GM18909 (cell line): ENCODE measurements at regions not wholly inside any gene's neighbourhood (a gene's known extent, or its start where the extent isn't known, plus 50 kb on each side); places are given as distances from the start of the nearest gene placed in this dataset.

Source experiments
- ATAC-seq: cut with Tn5 transposase; IDR thresholded peaks from one replicate; pipeline ENCODE4 v1.9.1; 2021; ENCODE audit warnings: mild to moderate bottlenecking; ENCODE audit not compliant: unreplicated experiment, poor library complexity

DNA sequence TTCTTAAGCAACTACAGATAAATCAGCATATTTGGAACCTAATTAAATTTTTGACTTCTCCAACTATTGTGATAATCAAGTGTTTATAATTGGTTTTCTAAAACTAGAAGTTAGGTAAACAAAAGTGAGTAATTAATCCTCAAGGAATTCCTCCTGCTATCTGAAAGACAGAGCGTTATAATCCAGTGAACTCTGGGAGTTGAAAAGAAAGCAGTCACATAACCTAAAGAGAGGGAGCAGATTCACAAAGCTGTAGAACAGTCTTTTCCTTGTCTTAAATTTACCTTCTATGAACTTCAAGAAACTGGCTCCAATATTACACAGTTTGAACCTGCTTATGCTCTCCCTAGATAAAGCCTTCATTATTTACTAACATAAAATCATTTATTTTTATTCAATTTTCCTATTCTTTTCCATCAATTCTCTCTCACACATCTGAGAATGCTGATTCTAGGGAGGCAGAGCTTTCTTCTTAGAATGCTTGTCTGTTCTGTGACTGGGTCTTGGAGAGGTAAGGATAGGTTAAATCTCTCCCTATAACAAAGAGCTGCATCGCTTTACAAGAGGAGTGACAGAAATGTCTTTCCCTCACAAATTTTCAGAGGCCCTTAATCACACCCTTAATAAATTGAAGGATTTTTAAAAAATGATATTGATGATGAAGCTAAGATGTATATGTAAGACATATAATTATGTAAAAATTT, 132.8 kb downstream of the TUSC7 start:
- ATAC-seq = no peak

DNA sequence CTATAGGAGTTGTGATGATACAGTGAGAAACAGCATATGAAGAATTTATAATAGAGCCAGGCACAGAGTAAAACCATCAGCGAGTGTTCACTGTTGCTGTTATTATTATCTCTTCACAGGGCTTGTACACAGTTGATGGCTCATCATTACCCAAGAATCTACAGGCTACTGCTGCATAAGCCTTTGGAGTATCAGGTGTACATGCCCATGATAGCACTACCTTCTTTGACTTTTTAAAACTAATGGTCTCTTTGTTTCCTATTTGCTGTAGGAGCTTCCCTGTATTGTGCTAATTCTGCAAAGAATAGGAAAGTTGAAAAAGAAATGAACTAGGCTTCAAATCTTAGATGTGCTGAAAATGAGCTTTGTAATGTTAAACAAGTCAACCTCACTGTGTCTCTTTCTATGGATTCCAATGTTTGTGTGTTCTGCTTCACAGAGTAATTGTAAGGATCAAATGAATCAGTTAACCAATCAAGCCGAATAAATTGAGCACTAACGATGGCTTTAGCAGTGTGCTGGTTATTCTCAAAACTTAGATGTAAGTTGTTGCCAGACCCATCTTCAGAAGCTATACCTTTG, 138.8 kb downstream of the TUSC7 start:
- no peak for ATAC-seq

DNA sequence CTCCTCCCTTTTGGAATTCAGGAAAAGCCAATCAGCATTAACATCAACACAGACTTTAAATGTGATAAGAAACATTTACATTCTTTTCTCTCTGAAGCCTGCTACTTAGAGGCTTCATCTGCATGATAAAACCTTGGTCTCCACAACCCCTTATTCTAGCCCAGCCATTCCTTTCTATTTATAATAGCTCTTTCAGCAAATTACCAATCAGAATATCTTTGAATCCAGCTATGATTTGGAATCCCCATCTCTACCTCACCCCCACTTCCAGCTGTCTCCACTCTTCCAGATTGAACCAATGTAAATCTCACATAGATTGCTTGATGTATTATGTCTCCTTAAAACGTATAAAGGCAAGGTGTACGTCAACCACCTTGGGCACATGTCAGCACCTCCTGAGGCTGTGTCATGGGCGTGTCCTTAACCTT, 139.7 kb downstream of the TUSC7 start:
- no peak for ATAC-seq

DNA sequence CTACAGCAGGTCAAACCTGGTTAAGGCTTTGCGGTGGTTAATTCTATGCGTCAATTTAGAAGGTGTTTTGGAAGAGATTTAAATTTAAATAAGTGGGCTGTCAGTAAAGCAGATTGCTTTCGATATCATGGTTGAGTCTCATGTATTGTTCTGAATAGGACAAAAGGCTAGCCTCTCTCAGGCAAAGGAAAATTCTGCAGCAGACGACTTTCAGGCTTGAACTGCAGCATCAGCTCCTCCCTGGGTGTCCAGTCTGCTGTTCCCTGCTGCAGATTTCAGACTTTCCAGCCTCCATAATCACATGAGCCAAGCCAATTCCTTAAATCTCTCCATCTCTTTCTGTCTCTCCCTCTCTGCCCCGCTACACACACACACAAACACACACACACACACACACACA, 143.2 kb downstream of the TUSC7 start:
- ATAC-seq = no peak

DNA sequence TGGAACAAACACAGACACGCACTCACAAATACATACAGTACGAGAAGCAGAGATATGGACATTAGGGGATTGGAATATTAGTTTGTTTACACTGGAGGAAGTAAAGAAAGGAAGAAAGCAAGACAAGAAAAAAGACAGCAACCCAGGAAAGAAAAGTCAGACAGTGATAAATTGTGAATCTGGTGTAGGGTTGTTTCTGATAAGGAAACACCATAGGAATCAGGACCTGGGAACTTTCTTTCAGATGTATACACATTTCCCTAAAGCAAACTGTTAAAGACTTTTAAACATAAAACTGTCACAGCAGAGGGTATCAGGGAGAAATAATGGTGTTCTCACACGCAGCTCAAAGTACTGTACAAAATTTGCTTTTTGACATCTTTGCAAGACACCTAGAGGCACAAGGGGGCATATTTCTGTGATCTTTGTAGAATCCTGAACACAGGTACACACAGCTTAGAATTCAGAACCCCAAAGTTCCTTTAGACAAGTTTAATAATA, 153.7 kb downstream of the TUSC7 start:
- ATAC-seq = no peak

DNA sequence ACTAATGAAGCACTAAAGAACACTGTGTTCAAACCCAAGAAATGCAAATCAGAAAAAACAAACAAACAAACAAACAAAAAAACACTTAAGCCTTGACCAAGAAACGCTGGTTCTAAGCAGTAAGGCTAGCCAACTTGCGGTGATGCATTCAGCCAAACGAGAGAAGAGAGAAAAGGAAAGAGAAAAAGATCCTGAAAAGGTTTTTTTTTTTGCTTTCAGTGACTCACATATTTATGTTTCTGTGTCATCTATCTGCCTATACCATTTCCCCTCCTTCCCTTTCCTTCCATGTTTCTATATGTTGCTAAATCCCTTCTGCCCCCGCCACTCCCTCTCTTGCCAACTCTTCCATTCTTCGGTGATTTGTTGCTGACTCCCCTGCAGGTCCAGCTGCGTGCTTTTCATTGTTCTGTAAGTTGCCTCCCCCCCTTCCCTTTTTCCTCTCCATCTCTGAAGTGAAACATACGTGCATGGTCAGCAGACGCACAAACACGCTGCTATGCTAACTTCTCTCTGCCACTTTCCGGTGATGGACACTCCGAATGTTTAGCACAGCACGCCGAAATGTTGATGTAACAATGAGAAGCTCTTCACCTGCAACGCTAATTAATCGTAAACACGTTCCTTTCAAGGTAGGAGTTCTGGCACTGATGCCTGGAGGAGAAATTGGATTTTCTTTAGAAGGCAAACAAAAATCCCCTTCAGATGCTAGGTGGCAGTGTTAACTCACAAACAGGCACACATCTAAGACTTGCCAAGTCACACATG, 154.4 kb downstream of the TUSC7 start:
- peak; percentile 73 for ATAC-seq

DNA sequence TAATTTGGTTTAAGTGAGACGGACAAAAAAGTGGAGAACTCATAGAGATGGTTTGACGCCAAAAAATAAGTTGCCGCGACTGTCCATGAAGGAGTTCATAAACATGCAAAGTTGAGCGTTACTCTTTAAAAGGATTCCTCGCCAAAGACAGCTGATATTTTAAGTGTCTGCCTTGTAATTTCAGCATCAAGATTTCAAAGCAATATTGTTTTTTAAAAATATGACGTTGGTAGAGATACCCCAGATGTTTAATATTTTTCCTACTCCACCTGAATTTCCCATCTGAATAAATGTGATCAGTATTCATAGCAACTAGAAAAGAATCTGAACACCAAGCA, 155.0 kb downstream of the TUSC7 start:
- no peak for ATAC-seq

DNA sequence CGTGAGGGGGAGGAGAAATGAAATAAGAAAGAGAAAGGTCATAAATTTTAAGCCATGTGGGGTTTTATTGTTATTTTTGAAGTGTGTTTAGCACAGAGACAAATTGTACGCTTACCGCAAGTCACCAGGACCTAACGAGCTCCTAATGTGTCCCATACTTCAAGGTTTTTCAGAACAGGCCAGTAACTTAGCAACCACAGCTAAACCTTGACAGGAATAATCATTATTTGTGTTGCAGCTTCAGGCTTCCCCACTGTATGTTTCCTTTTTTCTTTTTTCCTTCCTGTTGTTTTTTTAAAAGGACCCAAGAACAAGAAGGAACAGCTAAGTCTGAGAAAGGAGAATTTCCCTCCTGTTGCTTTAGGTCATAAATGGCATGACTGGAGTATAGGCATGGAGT, 160.8 kb downstream of the TUSC7 start:
- ATAC-seq = no peak

DNA sequence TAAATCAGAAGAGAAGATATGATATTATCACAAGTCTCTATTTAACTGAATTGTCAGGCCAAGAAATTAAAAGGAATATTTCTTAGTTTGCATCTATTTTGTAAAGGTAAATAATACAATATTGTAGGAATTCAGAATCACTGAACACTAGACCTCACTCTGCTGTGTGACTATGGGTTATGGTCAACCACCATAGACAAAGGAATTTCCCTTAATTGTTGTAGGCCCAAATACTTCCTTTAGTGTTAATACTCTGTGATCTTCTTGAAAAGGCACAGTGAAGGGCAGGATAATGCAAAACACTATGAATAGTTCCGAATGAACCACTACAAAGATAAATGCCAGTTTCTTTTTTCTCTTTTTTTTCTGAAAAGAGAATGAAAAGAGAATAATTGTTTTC, 162.3 kb downstream of the TUSC7 start:
- ATAC-seq = no peak

DNA sequence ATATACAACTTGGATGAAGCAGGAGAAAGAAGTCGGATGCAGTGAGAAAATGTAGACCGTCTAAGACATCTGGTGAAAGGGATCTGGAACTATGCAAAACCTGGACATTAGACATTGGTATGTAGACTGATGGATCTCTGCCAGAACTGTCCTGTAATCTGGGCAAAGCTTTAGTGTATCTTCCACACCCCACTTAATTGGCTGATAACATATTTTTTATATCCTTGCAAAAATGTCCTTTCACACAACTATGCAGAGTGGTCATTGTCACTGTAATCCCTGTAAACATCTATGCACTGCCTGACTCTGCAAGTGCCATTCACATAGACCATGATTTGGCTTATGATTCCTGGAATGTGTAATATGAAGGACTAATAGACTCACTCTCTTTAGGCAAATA, 163.1 kb downstream of the TUSC7 start:
- no peak for ATAC-seq

DNA sequence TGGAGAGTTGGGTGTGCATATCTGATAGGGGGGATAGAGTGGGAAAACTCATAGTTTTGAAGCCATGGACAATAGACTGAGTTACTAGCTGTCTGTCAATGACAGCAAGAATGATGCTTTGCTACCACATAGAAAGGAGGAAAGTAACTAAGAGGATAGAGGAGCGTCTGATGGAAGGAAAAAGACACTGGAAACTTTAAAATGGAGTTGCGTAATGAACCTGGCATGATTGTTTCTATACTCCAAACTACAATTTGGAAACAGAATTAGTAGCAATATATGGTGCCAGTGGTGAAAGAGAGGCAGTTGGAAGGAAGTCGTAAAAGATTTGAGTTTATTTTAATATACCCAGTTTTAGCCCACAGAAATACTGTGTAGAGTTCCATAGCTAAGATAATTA, 163.6 kb downstream of the TUSC7 start:
- ATAC-seq = no peak

DNA sequence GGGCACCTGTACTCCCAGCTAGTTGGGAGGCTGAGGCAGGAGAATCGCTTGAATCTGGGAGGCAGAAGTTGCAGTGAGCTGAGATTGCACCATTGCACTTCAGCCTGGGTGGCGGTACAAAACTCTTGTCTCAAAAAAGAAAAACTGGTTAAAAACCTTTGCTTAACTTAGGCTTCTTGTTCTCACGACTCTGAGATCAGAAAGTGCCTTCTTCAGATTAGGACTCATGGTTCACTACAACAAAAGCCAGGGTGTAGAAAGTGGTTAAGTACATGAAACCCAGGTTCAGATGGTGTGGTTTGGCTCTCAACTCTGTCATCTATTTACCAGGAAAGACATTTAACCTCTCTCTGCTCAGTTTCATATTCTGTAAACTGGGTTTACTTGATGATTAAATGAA, 168.4 kb downstream of the TUSC7 start:
- ATAC-seq = peak; percentile 93

DNA sequence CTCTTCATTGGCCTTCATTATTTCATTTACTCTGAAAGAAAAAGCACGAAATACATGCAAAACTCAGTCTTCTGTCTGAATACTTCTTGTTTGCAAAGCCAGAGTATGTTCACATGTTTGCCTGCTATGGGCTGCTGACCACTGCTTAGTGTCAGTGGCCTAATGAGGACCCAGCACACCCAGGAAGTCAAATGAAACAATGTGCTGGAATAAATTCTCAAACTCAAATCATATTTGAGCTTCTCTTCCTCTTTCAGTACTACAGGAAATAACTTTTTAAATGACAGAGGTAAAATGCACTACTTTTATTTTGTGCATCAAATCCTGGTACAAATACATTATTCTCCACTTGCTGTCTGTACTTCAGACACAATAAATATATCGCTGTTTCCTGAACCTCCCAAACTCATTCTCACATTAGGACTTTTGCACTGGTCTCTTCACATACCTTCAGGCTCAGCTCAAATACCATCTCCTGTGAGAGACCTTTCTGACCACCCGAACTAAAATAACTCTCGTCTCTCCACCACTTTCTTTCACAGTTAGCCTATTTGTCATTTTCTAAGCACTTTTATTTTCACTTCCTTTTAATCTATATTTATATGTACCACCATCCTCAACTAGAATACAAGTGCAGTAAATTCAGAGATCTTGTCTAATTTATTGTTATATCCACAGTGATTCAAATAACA, 176.8 kb downstream of the TUSC7 start:
- ATAC-seq = peak; percentile 97

DNA sequence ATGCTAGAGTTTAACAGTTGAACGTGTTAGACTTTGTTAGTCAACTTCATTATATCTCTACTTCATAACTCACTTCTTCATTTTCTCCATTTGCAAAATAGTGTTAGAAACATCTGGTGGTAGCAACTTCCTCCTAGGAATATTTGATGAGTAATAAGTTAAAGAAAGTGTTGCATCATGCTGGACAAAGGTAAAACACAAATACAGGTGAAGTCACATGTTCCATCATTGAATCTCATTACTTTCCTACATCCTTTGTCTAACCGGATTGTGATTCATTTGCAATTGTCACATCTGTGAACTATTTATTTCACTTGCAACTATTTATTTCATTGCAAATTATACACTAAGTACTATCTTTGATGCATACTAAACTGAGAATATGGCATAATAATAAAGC, 186.5 kb downstream of the TUSC7 start:
- ATAC-seq = no peak

DNA sequence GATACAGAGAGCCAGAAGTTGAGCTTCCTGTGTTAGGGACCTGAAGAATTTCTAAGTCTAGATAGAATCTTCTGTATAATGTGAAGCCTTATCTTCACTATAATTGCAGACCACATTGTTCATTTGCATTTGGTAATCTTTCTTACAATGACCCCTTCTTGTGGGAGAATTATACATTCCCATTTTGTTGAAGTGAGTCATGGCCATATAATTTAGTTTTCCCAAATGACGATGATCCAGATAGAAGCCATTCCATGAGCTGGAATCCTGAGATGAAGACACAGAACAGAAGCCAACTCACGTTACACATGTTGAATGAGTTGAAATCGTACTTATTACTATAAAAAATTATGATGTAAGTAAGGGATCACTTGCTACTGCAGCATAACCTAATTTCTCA, 187.8 kb downstream of the TUSC7 start:
- no peak for ATAC-seq

DNA sequence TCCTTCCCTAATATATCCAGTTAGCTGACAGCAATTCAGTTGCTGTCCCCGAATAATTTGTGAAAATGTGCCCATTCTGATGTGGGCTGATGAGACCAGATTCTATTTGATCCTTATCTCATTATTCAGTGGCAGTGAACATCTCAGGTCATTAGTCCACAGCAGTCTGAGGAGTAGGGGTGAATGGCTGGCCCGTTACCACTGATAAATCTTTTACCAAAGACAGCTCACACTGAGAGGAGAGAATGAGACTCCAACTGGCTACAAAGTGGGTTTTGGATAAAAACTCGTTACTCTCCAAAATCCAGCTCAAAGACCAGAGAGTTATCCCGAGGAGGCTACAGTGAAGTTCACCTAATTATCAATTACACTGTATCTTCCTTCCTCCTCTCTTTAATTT, 189.7 kb downstream of the TUSC7 start:
- no peak for ATAC-seq

DNA sequence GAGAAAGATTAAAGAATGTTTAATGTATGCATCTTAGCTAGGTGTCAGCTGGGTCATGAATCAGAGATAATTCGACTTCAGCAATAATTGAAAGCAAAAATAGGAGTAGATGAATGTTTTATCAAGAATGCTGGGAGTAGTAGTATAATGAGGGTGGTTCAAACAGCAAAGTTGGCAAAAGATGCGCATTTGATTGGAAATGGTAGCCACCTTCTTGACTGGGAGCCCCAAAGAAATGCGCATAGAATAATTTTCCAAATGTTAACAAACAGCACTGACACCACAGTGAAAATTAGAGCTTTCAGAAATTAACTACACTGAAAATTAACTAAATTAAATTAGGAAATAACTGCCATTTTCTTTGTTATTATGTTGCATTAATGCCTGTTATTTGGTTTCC, 195.8 kb downstream of the TUSC7 start:
- no peak for ATAC-seq

DNA sequence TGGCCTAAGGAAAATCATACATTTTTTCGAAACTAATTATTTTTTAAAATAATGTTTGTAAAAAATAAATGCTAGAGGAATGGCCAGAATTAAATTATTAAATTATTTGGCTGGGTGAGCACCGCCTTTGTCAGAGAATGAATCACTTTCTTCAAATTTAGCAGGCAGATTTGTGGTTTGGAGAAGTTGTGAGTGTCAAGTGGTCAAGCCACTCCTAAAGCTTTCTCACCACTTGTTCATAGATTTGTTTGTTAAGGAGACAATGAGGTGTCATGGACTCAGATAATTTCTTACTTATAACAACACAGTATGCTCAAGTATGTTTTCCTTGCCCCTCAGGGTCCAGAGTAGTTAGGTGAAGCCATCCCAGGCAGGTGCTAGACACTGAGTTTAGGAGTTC, 196.2 kb downstream of the TUSC7 start:
- ATAC-seq = no peak

DNA sequence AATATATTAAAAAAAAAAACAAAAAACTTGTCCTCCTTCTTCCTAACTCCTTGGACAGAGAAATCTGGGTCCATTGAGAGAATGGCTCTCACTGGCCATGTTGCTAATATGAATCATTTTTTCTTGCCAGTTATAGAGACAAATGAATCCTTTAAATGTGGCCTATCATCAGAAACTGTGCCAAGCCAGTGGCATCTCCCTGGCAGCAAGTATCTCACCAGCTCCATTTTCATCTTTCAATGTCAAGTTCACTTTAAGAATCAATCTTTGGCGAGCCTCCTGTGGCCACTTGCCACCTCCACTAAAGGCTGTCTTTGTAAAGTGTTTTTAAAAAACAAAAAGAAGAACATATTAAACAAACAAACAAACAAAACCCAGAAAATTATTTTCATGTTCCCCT, 202.5 kb downstream of the TUSC7 start:
- no peak for ATAC-seq

DNA sequence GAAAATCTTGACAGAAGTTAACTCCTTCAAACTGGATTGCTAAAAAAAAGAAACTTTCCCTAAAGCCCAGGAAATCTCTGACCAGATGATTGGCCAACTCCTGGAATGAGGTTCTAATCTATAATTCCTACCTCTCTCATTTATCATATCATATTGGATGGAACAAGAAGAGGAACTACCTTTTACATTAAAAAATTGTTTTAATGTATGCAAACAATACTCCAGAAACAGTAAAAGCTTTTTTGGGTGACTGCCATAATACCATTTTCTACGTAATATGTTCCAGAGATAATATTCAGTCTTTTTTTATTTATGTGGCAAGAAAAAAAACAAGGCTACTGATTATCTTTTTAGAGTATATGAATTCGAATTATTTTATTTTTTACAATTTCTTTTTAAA, 204.4 kb downstream of the TUSC7 start:
- no peak for ATAC-seq

DNA sequence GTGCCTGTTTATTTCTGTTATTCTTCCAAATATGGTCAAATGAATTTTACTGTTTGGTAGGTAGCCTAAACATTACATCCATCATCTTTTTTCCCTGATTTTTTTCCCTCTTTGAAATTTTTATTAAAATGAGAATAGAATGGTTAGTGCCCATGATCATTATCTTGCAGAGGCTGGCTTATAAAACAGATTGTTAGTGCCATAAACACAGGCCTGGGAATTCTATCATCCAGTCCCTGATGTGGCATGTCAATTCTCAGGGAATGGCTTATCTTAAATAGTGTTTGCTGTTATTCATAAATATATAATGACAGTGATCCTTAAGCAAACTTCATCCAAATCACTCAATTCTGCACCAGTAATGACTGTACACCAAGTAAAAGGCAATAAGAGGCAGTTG, 207.3 kb downstream of the TUSC7 start:
- ATAC-seq = no peak
